Suppressor macrophage treated with lipopolysaccharide for 1 hour (primary cell): ENCODE measurements at regions not wholly inside any gene's neighbourhood (a gene's known extent, or its start where the extent isn't known, plus 50 kb on each side); places are given as distances from the start of the nearest gene placed in this dataset.

Experiments
- DNase-seq, 3 donors: peaks; one replicate each; pipeline ENCODE4 v3.0.0-alpha.2; 2020 to 2022

GRCh38 chr6:41474213-41474933 lies 71.8 kb upstream of the FOXP4 start:
- DNase-seq = peak; percentile 39 to 56 (median 40)

DNA sequence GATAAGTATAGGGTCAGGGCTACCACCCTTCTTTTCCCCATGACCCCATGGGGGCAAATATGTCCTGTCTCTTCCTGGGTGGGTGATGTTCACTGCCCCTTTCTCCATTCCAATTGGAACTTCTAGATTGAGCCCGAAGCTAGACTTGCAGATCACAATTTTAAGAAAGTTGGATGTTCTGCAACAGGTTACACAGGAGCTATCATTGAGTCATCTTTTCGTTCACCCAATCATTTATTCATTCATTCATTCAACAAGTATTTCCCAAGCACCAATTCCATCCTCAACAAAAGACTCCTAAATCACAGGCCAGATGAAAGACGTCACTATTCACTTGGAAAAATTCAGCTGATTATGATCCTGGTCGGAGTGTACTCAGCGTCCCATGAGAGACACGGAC lies 71.0 kb upstream of the FOXP4 start:
- DNase-seq = no peak

- no peak for DNase-seq
These were observed 70.3 kb upstream of the FOXP4 start for GRCh38 chr6:41475737-41476357.

DNA sequence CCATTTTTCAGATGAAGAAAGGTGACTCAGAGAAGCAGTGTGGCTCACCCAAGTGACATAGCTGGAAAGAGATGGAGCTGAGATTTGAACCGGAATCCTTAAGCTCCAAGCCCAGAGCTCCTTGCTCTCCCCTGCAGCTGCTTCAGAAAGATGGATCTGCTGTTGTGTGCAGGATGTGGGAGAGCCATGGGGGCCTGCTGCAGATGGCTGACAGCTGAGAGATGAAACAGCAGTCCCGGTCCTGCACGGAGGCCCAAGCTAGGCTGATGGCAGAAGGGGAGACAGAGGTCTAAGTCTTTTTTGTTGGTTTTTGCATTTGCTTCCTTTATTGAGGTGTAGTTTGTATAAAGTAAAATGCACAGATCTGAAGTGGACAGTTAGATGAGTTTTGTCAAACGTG lies 69.8 kb upstream of the FOXP4 start:
- no peak for DNase-seq

GRCh38 chr6:41477572-41477971 lies 68.6 kb upstream of the FOXP4 start:
- no peak for DNase-seq

GRCh38 chr6:41483943-41484342 lies 62.2 kb upstream of the FOXP4 start:
- DNase-seq = no peak

DNA sequence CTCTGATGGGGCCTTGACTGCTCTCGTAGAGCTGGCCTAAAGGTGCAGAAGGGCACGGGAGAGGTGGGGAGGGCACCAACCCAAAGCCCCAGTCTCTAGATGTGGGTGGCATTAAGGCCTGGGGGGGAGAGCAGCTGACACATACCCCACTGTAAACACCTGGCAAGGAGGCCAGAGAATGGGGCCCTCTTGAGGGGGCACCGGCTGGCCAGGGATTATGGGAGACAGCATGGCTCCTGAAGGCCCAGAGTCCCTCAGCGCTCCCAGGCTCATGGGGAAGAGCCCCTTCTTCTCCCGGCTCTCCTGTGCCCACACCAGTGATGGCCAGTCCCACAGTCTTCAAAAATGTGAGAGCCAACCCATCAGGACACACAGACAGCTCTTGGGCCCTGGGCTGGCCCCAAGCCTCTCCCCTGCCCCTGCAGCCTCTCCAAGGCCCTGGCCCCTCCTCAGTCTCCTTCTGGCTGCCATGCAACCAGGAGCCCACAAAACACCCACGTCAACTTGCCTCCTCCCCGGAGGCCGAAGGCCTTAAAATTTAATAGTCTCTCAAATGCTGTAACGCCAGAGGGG lies 58.2 kb upstream of the FOXP4 start:
- DNase-seq = no peak

DNA sequence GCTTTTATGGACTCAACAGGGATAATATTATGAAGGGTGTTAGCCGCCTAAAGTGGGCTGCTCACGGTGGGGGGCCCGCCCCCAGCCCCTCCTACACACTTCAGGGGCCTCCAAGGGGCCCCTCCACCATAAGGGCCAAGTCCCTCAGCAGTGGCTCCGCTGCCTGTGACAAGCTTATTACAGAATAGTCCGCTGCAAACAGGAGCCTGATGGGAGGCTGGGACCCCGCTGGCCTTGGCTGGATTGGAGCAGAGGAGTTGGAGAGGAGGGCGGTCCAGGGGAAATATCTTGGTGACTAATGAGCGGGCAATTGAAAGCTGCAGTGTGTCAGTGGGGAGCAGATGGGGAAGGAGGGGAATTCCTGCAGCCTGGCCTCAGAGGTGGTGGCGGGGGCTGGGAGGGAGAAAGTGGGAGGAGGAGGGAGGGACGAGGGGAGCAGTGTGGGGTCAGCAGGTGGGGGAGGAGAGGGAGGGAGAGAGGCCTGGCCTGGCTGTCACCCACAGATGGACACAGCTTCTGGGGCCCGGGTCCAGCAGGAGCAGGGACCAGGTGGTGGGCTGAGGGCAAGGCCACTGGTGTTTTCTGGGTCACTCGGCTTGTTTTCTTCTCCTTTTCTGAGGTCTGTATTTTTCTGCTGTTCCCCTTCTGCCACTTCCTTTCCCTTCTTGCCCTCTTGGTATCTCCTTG lies 57.6 kb upstream of the FOXP4 start:
- DNase-seq = peak; percentile 76 to 80 (median 80)

- DNase-seq = no peak
These were observed 56.9 kb upstream of the FOXP4 start for GRCh38 chr6:41489120-41489851.

DNA sequence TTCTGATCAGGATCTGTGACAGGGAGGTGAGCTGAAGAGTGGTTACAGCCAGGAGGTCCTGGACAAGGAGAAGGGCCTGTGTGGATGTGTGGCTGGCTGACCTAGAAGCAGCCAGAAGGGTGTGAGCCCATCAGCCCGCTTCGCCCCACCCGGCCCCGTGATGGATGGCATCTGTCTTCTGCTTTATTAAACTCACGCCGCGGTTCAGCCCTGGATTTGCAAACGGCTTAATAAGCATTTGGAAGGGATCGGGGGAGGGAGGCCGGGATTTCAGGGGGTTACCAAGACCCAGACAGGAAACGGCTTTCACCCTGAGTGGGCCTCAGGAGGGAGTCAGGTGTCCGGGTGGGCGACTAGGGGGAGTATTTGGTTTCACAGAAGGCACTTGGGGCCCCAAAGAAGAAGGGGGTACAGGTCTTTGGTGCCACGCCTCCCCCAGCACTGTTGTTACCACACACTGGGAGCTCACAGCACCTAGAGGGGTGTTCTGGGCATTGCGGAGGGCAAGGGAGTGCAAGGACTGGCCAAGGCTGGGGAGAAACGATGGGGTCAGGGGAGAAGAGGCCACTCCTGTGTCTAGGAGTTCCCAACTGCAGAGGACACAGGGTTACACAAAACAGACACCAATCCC lies 53.8 kb upstream of the FOXP4 start:
- no peak for DNase-seq

- no peak for DNase-seq
These were observed 51.7 kb upstream of the FOXP4 start for GRCh38 chr6:41494212-41495110.
